ENCODE measurements at regions not wholly inside any gene's neighbourhood (a gene's known extent, or its start where the extent isn't known, plus 50 kb on each side); places are given as distances from the start of the nearest gene placed in this dataset.

GRCh38 chr6:33956206-33956605, 152.4 kb upstream of the MLN start:
- Histone ChIP-seq H3K4me3 (no peak overlapping the region), H3K36me3 (no peaks in the 10 kb centered on the region), H3K27ac (no peak overlapping the region), H3K4me1 (no peaks in the 10 kb centered on the region), H3K9me3 (no peaks in the 10 kb centered on the region), H3K27me3 (no peaks in the 10 kb centered on the region)
- intact Hi-C loops (cut with DNase I; ENCODE audit: low total_unique reads): no loop called here
- TF ChIP-seq POLR2A (IDR thresholded peaks at IDR 0.05): no peak
- no peak for TF ChIP-seq CTCF (IDR thresholded peaks at IDR 0.05)
- DNase-seq: no peak

DNA sequence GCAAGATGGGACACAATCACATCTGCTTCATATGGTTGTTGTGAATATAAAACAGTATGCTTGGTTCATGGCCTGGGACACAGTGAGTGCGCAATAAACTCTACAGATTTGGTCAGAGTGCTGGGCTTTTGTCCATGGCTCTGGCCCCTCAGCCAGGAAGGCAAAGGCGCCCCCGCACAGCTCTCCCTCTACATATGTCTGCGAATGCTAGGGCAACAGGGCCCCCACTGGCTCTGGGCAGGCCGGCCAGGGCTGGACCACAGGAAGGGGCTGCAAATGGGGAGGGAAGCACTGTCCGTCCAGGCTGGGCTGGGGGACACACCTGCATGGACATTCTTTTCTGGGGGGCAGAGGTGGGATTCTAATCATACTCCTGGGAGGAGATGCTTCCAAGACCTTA, 151.8 kb upstream of the MLN start:
- TF ChIP-seq CTCF (IDR thresholded peaks at IDR 0.05) (no peak), POLR2A (IDR thresholded peaks at IDR 0.05) (no peak)
- no peaks in the 10 kb centered on the region for H3K36me3 ChIP-seq
- no peak overlapping the region for H3K27ac ChIP-seq
- no peak for DNase-seq
- no peaks in the 10 kb centered on the region for H3K4me1 ChIP-seq
- H3K9me3 ChIP-seq: no peaks in the 10 kb centered on the region
- intact Hi-C loops (cut with DNase I; ENCODE audit: low total_unique reads): no loop called here
- no peaks in the 10 kb centered on the region for H3K27me3 ChIP-seq
- no peak overlapping the region for H3K4me3 ChIP-seq

GRCh38 chr6:33954453-33954852, 150.7 kb upstream of the MLN start:
- DNase-seq: no peak
- no peak overlapping the region for H3K4me3 ChIP-seq
- no peaks in the 10 kb centered on the region for H3K36me3 ChIP-seq
- TF ChIP-seq POLR2A (IDR thresholded peaks at IDR 0.05): no peak
- TF ChIP-seq CTCF (IDR thresholded peaks at IDR 0.05): no peak
- no peaks in the 10 kb centered on the region for H3K4me1 ChIP-seq
- no peaks in the 10 kb centered on the region for H3K9me3 ChIP-seq
- intact Hi-C loops (cut with DNase I; ENCODE audit: low total_unique reads): no loop called here
- no peak overlapping the region for H3K27ac ChIP-seq
- no peaks in the 10 kb centered on the region for H3K27me3 ChIP-seq

DNA sequence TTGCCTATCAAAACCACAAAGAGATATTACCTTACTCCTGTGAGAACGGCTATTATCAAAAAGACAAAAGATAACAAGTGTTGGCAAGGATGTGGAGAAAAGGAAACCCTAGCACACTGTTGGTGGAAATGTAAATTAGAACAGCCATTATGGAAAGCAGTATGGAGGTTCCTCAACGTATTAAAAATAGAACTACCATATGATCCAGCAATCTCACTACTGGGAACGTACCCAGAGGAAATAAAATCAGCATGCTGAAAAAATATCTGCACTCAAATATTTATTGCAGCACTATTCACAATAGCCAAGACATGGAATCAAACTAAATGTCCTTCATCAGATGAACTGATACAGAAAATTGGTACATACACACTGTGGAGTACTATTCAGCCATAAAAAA, 149.4 kb upstream of the MLN start:
- Histone ChIP-seq H3K27me3 (no peaks in the 10 kb centered on the region), H3K27ac (no peak overlapping the region), H3K36me3 (no peaks in the 10 kb centered on the region), H3K4me1 (no peaks in the 10 kb centered on the region), H3K9me3 (no peaks in the 10 kb centered on the region), H3K4me3 (no peak overlapping the region)
- intact Hi-C loops (cut with DNase I; ENCODE audit: low total_unique reads): no loop called here
- DNase-seq: no peak
- no peak for TF ChIP-seq POLR2A (IDR thresholded peaks at IDR 0.05)
- no peak for TF ChIP-seq CTCF (IDR thresholded peaks at IDR 0.05)

GRCh38 chr6:33952016-33952415, 148.2 kb upstream of the MLN start:
- H3K9me3 ChIP-seq: no peaks in the 10 kb centered on the region
- no peak for DNase-seq
- no peak for TF ChIP-seq CTCF (IDR thresholded peaks at IDR 0.05)
- TF ChIP-seq POLR2A (IDR thresholded peaks at IDR 0.05): no peak
- no peak overlapping the region for H3K27ac ChIP-seq
- no peak overlapping the region for H3K4me3 ChIP-seq
- no peaks in the 10 kb centered on the region for H3K4me1 ChIP-seq
- no peaks in the 10 kb centered on the region for H3K27me3 ChIP-seq
- intact Hi-C loops (cut with DNase I; ENCODE audit: low total_unique reads): no loop called here
- no peaks in the 10 kb centered on the region for H3K36me3 ChIP-seq
